HT1080 (cell line): ENCODE measurements at regions not wholly inside any gene's neighbourhood (a gene's known extent, or its start where the extent isn't known, plus 50 kb on each side); places are given as distances from the start of the nearest gene placed in this dataset.
"Not testable (repeated sequence)": the region's sequence is repeated elsewhere in the genome, so short reads cannot be mapped to it uniquely, and the experiment has no call there.

ENCODE experiments used
- DNase-seq: peaks from one replicate; pipeline ENCODE4 v3.0.0-alpha.2; 2015; ENCODE audit warnings: low read depth

- DNase-seq = not testable (repeated sequence)
Measured at GRCh38 chrX:92873359-92874055, 799.9 kb downstream of the NAP1L3 start.

- not testable (repeated sequence) for DNase-seq
Measured at GRCh38 chrX:92849998-92850397, 823.4 kb downstream of the NAP1L3 start.

- DNase-seq = peak; percentile 45
Measured at GRCh38 chrX:92843920-92844319, 829.5 kb downstream of the NAP1L3 start.

GRCh38 chrX:92832750-92833149 lies 840.6 kb downstream of the NAP1L3 start:
- DNase-seq = not testable (repeated sequence)

GRCh38 chrX:92830083-92830482 lies 843.3 kb downstream of the NAP1L3 start:
- DNase-seq = peak; percentile 3

- DNase-seq = not testable (repeated sequence)
Measured at GRCh38 chrX:92821580-92822152, 851.7 kb downstream of the NAP1L3 start.

- not testable (repeated sequence) for DNase-seq
Measured at GRCh38 chrX:92792080-92792479, 881.3 kb downstream of the NAP1L3 start.

GRCh38 chrX:92780075-92780474 lies 893.3 kb downstream of the NAP1L3 start:
- DNase-seq = peak; percentile 0

- DNase-seq = peak; percentile 10
Measured at GRCh38 chrX:92774016-92774415, 899.4 kb downstream of the NAP1L3 start.

GRCh38 chrX:92760963-92761362 lies 912.4 kb downstream of the NAP1L3 start:
- not testable (repeated sequence) for DNase-seq
